ENCODE measurements at regions not wholly inside any gene's neighbourhood (a gene's known extent, or its start where the extent isn't known, plus 50 kb on each side); places are given as distances from the start of the nearest gene placed in this dataset.
"Not testable (repeated sequence)": the region's sequence is repeated elsewhere in the genome, so short reads cannot be mapped to it uniquely, and the experiment has no call there.

DNA sequence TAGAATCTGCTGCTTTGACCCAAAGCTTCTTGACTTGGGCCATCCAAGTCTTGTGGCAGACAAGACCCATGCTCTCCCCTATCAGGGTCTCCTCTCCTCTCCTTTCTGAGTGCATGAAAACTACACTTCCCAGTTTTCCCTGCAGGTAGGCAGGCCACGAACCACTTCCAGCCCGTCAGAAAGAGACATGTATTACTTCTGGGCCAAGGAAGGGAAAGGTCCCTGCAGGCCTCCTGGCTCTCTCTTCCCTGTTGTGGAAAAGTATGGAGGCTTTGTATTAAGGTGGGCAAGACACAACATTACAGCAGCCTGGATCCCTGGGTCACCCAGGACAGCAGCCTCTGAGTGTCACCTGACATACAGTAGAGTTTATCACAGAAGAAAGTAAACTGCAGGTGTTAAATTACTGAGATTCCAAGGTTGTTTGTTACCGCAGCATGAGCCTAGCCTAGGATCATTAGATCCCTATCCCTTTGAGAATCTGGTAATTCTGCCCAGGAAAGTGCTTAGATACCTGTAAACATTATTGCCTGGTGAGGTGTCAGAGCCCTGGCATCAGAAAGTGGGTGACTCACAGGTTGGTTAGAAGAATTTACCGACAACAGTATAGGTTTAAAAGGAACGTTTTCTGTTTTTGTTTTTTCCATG, 717.3 kb downstream of the MATN1 start:
- DNase-seq (ENCODE audit: insufficient read length, low spot score) (no peak), FAIRE-seq (no peak)
- TF ChIP-seq POLR2A (IDR thresholded peaks at IDR 0.05; ENCODE audit: low read depth, low read length): no peak

- no peak for DNase-seq (ENCODE audit: insufficient read length, low spot score)
- no peak for TF ChIP-seq POLR2A (IDR thresholded peaks at IDR 0.05; ENCODE audit: low read depth, low read length)
- FAIRE-seq: no peak
Measured at GRCh38 chr1:30001732-30002039, 721.7 kb downstream of the MATN1 start.

DNA sequence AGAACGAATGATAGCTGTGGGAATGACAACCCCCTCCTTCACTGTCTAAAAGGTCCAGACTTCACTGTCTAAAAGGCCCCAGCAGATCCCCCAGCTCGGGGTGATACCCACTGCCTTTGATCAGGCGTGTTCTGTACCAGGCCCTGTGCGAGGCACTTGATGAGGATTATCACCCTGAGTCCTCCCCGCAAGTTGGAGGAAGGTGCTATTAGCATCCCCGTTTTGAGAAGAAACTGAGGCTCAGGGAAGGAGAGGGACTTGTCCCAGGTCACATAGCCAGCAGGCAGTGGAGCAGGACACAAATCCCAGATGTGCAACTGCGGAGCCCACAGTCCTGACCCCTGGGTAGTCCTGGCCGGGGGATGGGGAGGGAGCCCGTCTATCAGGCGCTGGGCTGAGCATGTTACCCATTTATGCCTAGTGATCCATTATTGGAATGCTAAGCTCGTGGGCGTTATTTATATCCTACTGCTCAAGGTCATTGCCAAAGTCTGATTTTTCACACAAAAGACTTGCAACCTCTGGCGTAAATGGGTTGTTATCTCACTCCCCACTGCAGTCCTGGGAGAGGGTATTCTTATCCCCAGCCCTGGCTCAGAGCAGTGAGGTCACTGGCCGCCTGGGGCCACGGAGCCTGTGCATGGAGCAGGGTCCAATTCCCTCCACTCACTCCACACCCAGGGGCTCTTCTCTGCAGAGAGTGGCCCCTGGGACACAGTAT, 722.2 kb downstream of the MATN1 start:
- no peak for TF ChIP-seq POLR2A (IDR thresholded peaks at IDR 0.05; ENCODE audit: low read depth, low read length)
- DNase-seq (ENCODE audit: insufficient read length, low spot score): no peak
- FAIRE-seq: no peak

DNA sequence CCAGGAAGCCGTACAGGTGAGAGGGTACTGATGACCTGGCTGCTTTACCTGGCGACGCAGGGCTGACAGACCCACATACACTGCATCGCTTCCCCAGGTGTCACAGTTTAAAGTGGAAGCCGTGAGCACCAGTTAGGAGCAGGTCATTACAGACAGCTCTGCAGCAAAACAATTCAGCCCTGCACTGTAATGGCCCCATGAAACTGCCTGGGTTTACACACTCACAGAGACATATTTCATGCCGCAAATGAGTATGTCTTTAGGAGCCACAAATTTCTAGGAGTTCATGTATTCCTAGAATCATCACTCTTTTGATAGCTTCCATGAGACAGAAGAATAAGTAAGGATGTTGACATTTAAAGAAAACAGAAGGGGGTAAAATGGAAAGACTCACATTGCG, 723.1 kb downstream of the MATN1 start:
- DNase-seq (ENCODE audit: insufficient read length, low spot score) (no peak), FAIRE-seq (no peak)
- no peak for TF ChIP-seq POLR2A (IDR thresholded peaks at IDR 0.05; ENCODE audit: low read depth, low read length)

GRCh38 chr1:29999595-29999994, 723.8 kb downstream of the MATN1 start:
- DNase-seq (ENCODE audit: insufficient read length, low spot score): no peak
- no peak for FAIRE-seq
- no peak for TF ChIP-seq POLR2A (IDR thresholded peaks at IDR 0.05; ENCODE audit: low read depth, low read length)

DNA sequence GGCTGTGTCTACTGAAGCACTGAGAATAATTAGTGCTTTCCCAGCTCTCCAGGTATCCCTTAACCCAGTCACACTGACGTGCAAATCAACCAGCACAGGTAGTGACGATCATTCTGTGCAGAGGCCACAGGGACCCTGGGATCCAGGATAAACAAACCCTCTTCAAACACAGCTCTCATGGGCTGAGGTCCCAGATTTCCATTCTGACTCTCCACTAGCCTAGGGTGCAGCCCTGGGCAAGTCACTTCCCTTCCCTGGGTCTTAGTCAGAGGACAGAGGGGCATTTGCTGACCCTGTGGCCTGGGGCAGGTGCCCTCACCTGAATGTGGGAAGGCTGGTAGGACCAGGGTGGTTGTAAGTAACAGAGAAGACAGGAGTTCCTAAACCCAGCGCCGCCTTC, 724.7 kb downstream of the MATN1 start:
- no peak for TF ChIP-seq POLR2A (IDR thresholded peaks at IDR 0.05; ENCODE audit: low read depth, low read length)
- DNase-seq (ENCODE audit: insufficient read length, low spot score) (no peak), FAIRE-seq (no peak)

DNA sequence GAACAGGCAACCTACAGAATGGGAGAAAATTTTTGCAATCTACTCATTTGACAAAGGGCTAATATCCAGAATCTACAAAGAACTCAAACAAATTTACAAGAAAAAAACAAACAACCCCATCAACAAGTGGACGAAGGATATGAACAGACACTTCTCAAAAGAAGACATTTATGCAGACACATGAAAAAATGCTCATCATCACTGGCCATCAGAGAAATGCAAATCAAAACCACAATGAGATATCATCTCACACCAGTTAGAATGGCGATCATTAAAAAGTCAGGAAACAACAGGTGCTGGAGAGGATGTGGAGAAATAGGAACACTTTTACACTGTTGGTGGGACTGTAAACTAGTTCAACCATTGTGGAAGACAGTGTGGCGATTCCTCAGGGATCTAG, 725.6 kb downstream of the MATN1 start:
- not testable (repeated sequence) for FAIRE-seq; DNase-seq (ENCODE audit: insufficient read length, low spot score)

GRCh38 chr1:29993950-29994349, 729.4 kb downstream of the MATN1 start:
- DNase-seq (ENCODE audit: insufficient read length, low spot score): no peak
- FAIRE-seq: no peak
- no peak for TF ChIP-seq POLR2A (IDR thresholded peaks at IDR 0.05; ENCODE audit: low read depth, low read length)

- no peak for FAIRE-seq
Measured at GRCh38 chr1:29991815-29992214, 731.6 kb downstream of the MATN1 start.

GRCh38 chr1:29991025-29991424, 732.4 kb downstream of the MATN1 start:
- no peak for TF ChIP-seq POLR2A (IDR thresholded peaks at IDR 0.05; ENCODE audit: low read depth, low read length)
- DNase-seq (ENCODE audit: insufficient read length, low spot score) (no peak), FAIRE-seq (no peak)

More at GRCh38 chr1:29991815-29992214, 731.6 kb downstream of the MATN1 start:
- TF ChIP-seq POLR2A (IDR thresholded peaks at IDR 0.05; ENCODE audit: low read depth, low read length): no peak
- no peak for DNase-seq (ENCODE audit: insufficient read length, low spot score)

- no peak for TF ChIP-seq POLR2A (IDR thresholded peaks at IDR 0.05; ENCODE audit: low read depth, low read length)
- FAIRE-seq: no peak
- DNase-seq (ENCODE audit: insufficient read length, low spot score): no peak
Measured at GRCh38 chr1:29990304-29990703, 733.1 kb downstream of the MATN1 start.

DNA sequence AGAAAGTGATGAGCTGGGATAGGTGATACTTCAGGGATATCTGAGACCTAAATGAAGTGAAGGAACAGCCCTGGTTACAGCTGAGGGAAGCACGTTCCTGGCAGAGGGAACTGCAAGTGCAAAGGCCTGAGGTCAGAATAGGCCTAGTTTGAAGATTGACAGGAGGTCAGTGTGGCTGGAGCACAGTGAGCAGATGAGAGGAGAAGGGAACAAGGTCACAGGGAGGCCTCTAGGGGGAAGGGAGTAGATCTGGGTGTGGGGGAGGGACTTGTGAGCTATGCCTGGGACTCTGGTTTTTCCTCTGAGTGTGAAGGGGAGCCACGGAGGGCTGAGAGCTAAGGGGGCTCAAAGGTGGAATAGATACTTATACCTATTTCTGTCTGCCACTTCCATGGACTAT, 736.4 kb downstream of the MATN1 start:
- no peak for TF ChIP-seq POLR2A (IDR thresholded peaks at IDR 0.05; ENCODE audit: low read depth, low read length)
- DNase-seq (ENCODE audit: insufficient read length, low spot score): no peak
- FAIRE-seq: no peak

DNA sequence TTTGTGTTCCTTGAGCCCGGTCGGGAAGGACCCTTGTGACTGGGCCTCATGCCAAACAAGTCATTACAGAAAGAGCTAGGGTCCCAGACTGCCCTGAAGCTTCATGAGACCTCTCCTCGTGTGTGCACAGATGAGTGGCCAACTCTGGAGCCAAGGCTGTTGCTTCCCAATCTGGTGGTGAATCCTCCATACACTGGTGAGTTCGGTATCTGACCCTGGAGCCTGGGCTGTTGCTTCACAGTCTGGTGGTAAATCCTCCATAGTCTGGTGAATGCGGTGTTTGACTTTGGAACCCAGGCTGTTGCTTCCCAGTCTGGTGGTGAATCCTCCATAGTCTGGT, 737.8 kb downstream of the MATN1 start:
- FAIRE-seq: no peak

DNA sequence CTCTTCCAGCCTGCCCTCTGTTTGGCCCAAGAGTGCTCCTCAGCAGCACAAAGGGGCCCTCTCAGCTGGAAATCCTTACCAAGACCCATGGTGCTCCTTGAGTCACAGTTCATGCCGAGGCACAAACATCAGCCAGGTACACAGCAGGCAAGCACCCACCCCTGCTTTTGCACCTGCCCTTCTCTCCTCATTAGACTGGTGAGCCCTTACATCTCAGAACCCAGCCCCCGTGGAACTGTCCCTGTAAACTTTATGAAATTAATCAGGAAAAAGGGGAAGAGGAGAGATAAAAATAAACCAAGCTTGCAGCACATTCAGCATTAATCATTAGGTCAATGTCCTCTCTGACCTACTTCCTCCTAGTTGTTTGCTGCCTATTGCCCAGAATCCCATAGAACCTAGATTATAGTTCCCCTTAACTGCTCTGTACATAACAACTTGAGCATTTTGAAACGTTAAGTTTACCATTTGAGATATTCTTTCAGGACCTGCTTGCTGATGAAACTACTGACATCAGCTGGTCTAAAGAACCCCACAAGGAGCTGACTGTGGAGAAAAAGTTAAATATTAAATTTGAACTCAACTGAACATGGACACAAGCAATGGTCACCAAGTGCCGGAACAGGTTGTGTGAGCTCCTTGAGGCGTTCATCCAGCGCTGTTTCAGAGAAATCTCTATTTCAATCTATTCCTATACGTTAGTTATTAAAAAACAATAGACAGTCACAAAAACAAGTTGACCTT, 738.4 kb downstream of the MATN1 start:
- DNase-seq (ENCODE audit: insufficient read length, low spot score) (no peak), FAIRE-seq (no peak)
- no peak for TF ChIP-seq POLR2A (IDR thresholded peaks at IDR 0.05; ENCODE audit: low read depth, low read length)

More for the DNA sequence above, 737.8 kb downstream of the MATN1 start:
- no peak for DNase-seq (ENCODE audit: insufficient read length, low spot score)
- TF ChIP-seq POLR2A (IDR thresholded peaks at IDR 0.05; ENCODE audit: low read depth, low read length): no peak

Data from H54 (cell line).